ENCODE measurements at regions not wholly inside any gene's neighbourhood (a gene's known extent, or its start where the extent isn't known, plus 50 kb on each side); places are given as distances from the start of the nearest gene placed in this dataset.

- TF ChIP-seq NFRKB (IDR thresholded peaks at IDR 0.05), result no peak
- no peak for TF ChIP-seq FOXK2 (IDR thresholded peaks at IDR 0.05)
- TF ChIP-seq SP1 (IDR thresholded peaks at IDR 0.05), result no peak
- no peak for TF ChIP-seq ZNF384 (IDR thresholded peaks at IDR 0.05)
- TF ChIP-seq BHLHE40 (IDR thresholded peaks at IDR 0.05; ENCODE audit: borderline replicate concordance), result no peak
- TF ChIP-seq HDGF (IDR thresholded peaks at IDR 0.05; ENCODE audit: borderline replicate concordance), result no peak
These were observed 192.0 kb upstream of the PABPC4L start for GRCh38 chr4:134393592-134393991.
